SK-N-SH treated with all-trans-retinoic acid at 6 μM for 48 hours (cell line): ENCODE measurements at regions not wholly inside any gene's neighbourhood (a gene's known extent, or its start where the extent isn't known, plus 50 kb on each side); places are given as distances from the start of the nearest gene placed in this dataset.

Experiments used
- ARNTL ChIP-seq: fragments of 450-650 bp; formaldehyde crosslinking; IDR thresholded peaks from 2 replicates; pipeline ENCODE4 v1.5.0; 2020; ENCODE audit warnings: low read depth, mild to moderate bottlenecking, moderate library complexity, borderline replicate concordance
- CSDC2 ChIP-seq: fragments of 250-450 bp; sonication (Bioruptor Pico); IDR thresholded peaks from 2 replicates; pipeline ENCODE4 v1.5.0; 2020; ENCODE audit warnings: mild to moderate bottlenecking, moderate library complexity
- ISL1 ChIP-seq: fragments of 250-450 bp; sonication (Bioruptor Pico); IDR thresholded peaks from 2 replicates; pipeline ENCODE4 v2.1.2; 2022; ENCODE audit warnings: mild to moderate bottlenecking, moderate library complexity
- OSR1 ChIP-seq: fragments of 250-450 bp; sonication (Bioruptor Pico); IDR thresholded peaks from 2 replicates; pipeline ENCODE4 v1.8.0; 2022; ENCODE audit warnings: moderate library complexity, mild to moderate bottlenecking, inconsistent platforms
- PATZ1 ChIP-seq: fragments of 250-450 bp; sonication (Bioruptor Pico); IDR thresholded peaks from 2 replicates; pipeline ENCODE4 v1.8.0; 2020; ENCODE audit warnings: mild to moderate bottlenecking, moderate library complexity, borderline replicate concordance
- RARB ChIP-seq: fragments of 250-450 bp; sonication (Bioruptor Pico); IDR thresholded peaks from 2 replicates; pipeline ENCODE4 v1.8.0; 2021; ENCODE audit warnings: mild to moderate bottlenecking, moderate library complexity
- SNAI2 ChIP-seq: fragments of 250-450 bp; sonication (Bioruptor Pico); IDR thresholded peaks from 2 replicates; pipeline ENCODE4 v1.5.0; 2020; ENCODE audit warnings: mild to moderate bottlenecking, moderate library complexity
- TCF4 ChIP-seq: fragments of 250-450 bp; sonication (Bioruptor Pico); IDR thresholded peaks from 2 replicates; pipeline ENCODE4 v1.8.0; 2021; ENCODE audit warnings: mild to moderate bottlenecking, moderate library complexity, borderline replicate concordance
- TOX ChIP-seq: fragments of 250-450 bp; sonication (Bioruptor Pico); IDR thresholded peaks from 2 replicates; pipeline ENCODE4 v1.8.0; 2021; ENCODE audit warnings: mild to moderate bottlenecking, moderate library complexity, borderline replicate concordance
- TSHZ2 ChIP-seq: fragments of 250-450 bp; sonication (Bioruptor Pico); IDR thresholded peaks from 2 replicates; pipeline ENCODE4 v1.5.0; 2020; ENCODE audit warnings: mild to moderate bottlenecking, moderate library complexity
- ZFP3 ChIP-seq: fragments of 250-450 bp; sonication (Bioruptor Pico); IDR thresholded peaks from 2 replicates; pipeline ENCODE4 v1.5.0; 2020; ENCODE audit warnings: mild to moderate bottlenecking, moderate library complexity
- ZFP30 ChIP-seq: fragments of 450-650 bp; formaldehyde crosslinking; IDR thresholded peaks from 2 replicates; pipeline ENCODE4 v1.5.0; 2022; ENCODE audit warnings: mild to moderate bottlenecking, moderate library complexity
- ZNF565 ChIP-seq: fragments of 450-650 bp; formaldehyde crosslinking; conservative IDR thresholded peaks from 2 replicates; pipeline ENCODE4 v1.5.0; 2020; ENCODE audit warnings: low read depth, mild to moderate bottlenecking, moderate library complexity
- ZNF8 ChIP-seq: fragments of 450-650 bp; formaldehyde crosslinking; IDR thresholded peaks from 2 replicates; pipeline ENCODE4 v1.5.0; 2020; ENCODE audit warnings: mild to moderate bottlenecking, moderate library complexity

- TF ChIP-seq CSDC2 (CRISPR knock-in tag) (no peak), ZNF565 (CRISPR knock-in tag) (no peak), OSR1 (CRISPR knock-in tag) (no peak), ZNF8 (CRISPR knock-in tag) (no peak), ARNTL (CRISPR knock-in tag) (no peak), TCF4 (CRISPR knock-in tag) (no peak), ZFP30 (no peak), SNAI2 (no peak), TOX (CRISPR knock-in tag) (no peak), PATZ1 (CRISPR knock-in tag) (no peak), ISL1 (CRISPR knock-in tag) (no peak), TSHZ2 (CRISPR knock-in tag) (no peak), RARB (CRISPR knock-in tag) (no peak), ZFP3 (CRISPR knock-in tag) (no peak)
These were observed 647.2 kb upstream of the PTBP2 start for GRCh38 chr1:96074422-96074821.
